ENCODE measurements at regions not wholly inside any gene's neighbourhood (a gene's known extent, or its start where the extent isn't known, plus 50 kb on each side); places are given as distances from the start of the nearest gene placed in this dataset.

- Mint-ChIP-seq H3K4me3 (no peak overlapping the region), H3K27ac (no peak overlapping the region), H3K36me3 (peaks cover 0 to 5% (median 0%) of the 10 kb centered on the region in 5 donors), H3K27me3 (no peaks in the 10 kb centered on the region), H3K9me3 (peaks cover 0 to 3% (median 0%) of the 10 kb centered on the region in 11 donors), H3K4me1 (peaks cover 0 to 24% (median 3%) of the 10 kb centered on the region in 7 donors)
- no peaks in the 10 kb centered on the region for H3K9me3 ChIP-seq (ENCODE audit: control insufficient read depth in 2 of 3, low read length in 3 of 3)
- DNase-seq: no peak
- no peaks in the 10 kb centered on the region for H3K4me1 ChIP-seq (ENCODE audit: control insufficient read depth in 2 of 2, insufficient read depth in 2 of 2, low read length in 2 of 2)
- H3K27ac ChIP-seq (ENCODE audit: low read depth, low read length): no peak overlapping the region
- ChIA-PET POLR2A (interaction anchor here (1.1 to 5.5 kb wide), 2 partner anchors 9 to 13 kb away, joined by 3 to 42 read pairs; no protein-coding TSS in a partner anchor), CTCF (interaction anchor here (0.7 to 0.9 kb wide), 3 partner anchors 9 to 116 kb away, joined by 3 read pairs; no protein-coding TSS in a partner anchor)
- intact Hi-C loops (cut with micrococcal nuclease): loop anchor here in 1 of 2 donors (10.0 kb wide), 1 partner anchor 675 kb away; the partner anchor contains the start of gene SPRED2
- H3K27me3 ChIP-seq (ENCODE audit: control insufficient read depth in 2 of 2, insufficient read depth in 2 of 2, low read length in 2 of 2): no peaks in the 10 kb centered on the region
- no peak overlapping the region for H3K4me3 ChIP-seq (ENCODE audit: low read length)
- ATAC-seq: no peak
- no peaks in the 10 kb centered on the region for H3K36me3 ChIP-seq (ENCODE audit: control insufficient read depth in 2 of 3, insufficient read depth in 3 of 3, low read length in 3 of 3)
These were observed 106.4 kb upstream of the SERTAD2 start for GRCh38 chr2:64760128-64760527.

- H3K27ac ChIP-seq (ENCODE audit: low read depth, low read length): no peak overlapping the region
- no peak for DNase-seq
- Mint-ChIP-seq H3K4me3 (no peak overlapping the region), H3K27ac (peak overlapping the region in 1 of 9 donors; percentile 0), H3K27me3 (no peaks in the 10 kb centered on the region), H3K4me1 (peaks cover 2 to 38% (median 13%) of the 10 kb centered on the region in 7 donors), H3K9me3 (peaks cover 0 to 1% (median 0%) of the 10 kb centered on the region in 11 donors), H3K36me3 (peaks cover 0 to 4% (median 0%) of the 10 kb centered on the region in 5 donors)
- H3K36me3 ChIP-seq (ENCODE audit: control insufficient read depth in 2 of 3, insufficient read depth in 3 of 3, low read length in 3 of 3): no peaks in the 10 kb centered on the region
- H3K27me3 ChIP-seq (ENCODE audit: control insufficient read depth in 2 of 2, insufficient read depth in 2 of 2, low read length in 2 of 2): no peaks in the 10 kb centered on the region
- POLR2A ChIA-PET: interaction anchor here (1.0 to 5.5 kb wide), 6 partner anchors 11 to 177 kb away, joined by 3 to 42 read pairs (median 4); partner anchors contain the start of gene SERTAD2
- H3K4me3 ChIP-seq (ENCODE audit: low read length): no peak overlapping the region
- H3K9me3 ChIP-seq (ENCODE audit: control insufficient read depth in 2 of 3, low read length in 3 of 3): no peaks in the 10 kb centered on the region
- CTCF ChIA-PET: interaction anchor here (0.8 to 2.2 kb wide), 5 partner anchors 58 to 114 kb away, joined by 3 to 8 read pairs (median 3); partner anchors contain the start of gene SERTAD2
- no peak for ATAC-seq
- intact Hi-C loops (cut with micrococcal nuclease): loop anchor here in 1 of 2 donors (10.0 kb wide), 1 partner anchor 672 kb away; the partner anchor contains the start of gene SPRED2
- H3K4me1 ChIP-seq (ENCODE audit: control insufficient read depth in 2 of 2, insufficient read depth in 2 of 2, low read length in 2 of 2): peaks cover 3 to 4% of the 10 kb centered on the region in 2 donors
These were observed 108.7 kb upstream of the SERTAD2 start for GRCh38 chr2:64762301-64762997.

- CTCF ChIA-PET: interaction anchor here (0.6 to 2.2 kb wide), 3 partner anchors 12 to 97 kb away, joined by 3 to 8 read pairs (median 4); no protein-coding TSS in a partner anchor
- ATAC-seq: no peak
These were observed 109.4 kb upstream of the SERTAD2 start for GRCh38 chr2:64763126-64763525.

GRCh38 chr2:64765160-64765805, 111.6 kb upstream of the SERTAD2 start:
- DNase-seq: no peak
- POLR2A ChIA-PET: interaction anchor here (0.9 to 5.4 kb wide), 3 partner anchors 14 to 112 kb away, joined by 4 to 27 read pairs (median 14); partner anchors contain the start of gene SERTAD2
- Histone ChIP-seq H3K4me3 (ENCODE audit: low read length) (no peak overlapping the region), H3K27me3 (ENCODE audit: control insufficient read depth in 2 of 2, insufficient read depth in 2 of 2, low read length in 2 of 2) (no peaks in the 10 kb centered on the region), H3K36me3 (ENCODE audit: control insufficient read depth in 2 of 3, insufficient read depth in 3 of 3, low read length in 3 of 3) (no peaks in the 10 kb centered on the region), H3K4me1 (ENCODE audit: control insufficient read depth in 2 of 2, insufficient read depth in 2 of 2, low read length in 2 of 2) (peaks cover 3 to 12% of the 10 kb centered on the region in 2 donors), H3K9me3 (ENCODE audit: control insufficient read depth in 2 of 3, low read length in 3 of 3) (no peaks in the 10 kb centered on the region), H3K27ac (ENCODE audit: low read depth, low read length) (peak overlapping the region; percentile 3)
- intact Hi-C loops (cut with micrococcal nuclease): loop anchor here (5.0 to 10.0 kb wide), 3 partner anchors 178 to 670 kb away; partner anchors contain the start of genes CEP68 (in 1 of the 2) and SPRED2 (in 1 of the 2)
- ATAC-seq: no peak
- peaks cover 0 to 3% (median 0%) of the 10 kb centered on the region in 5 donors for H3K36me3 Mint-ChIP-seq
- no peaks in the 10 kb centered on the region for H3K9me3 Mint-ChIP-seq
- peak overlapping the region in 1 of 10 donors; percentile 23 for H3K4me3 Mint-ChIP-seq
- peaks cover 0 to 5% (median 0%) of the 10 kb centered on the region in 5 donors for H3K27me3 Mint-ChIP-seq
- H3K27ac Mint-ChIP-seq: peak overlapping the region; percentile 31 to 95 (median 83)
- CTCF ChIA-PET: interaction anchor here (1.4 to 1.7 kb wide), 2 partner anchors 13 to 116 kb away, joined by 3 to 5 read pairs; no protein-coding TSS in a partner anchor
- H3K4me1 Mint-ChIP-seq: peaks cover 9 to 56% (median 23%) of the 10 kb centered on the region in 7 donors

More at GRCh38 chr2:64763126-64763525, 109.4 kb upstream of the SERTAD2 start:
- peaks cover 0 to 3% (median 0%) of the 10 kb centered on the region in 5 donors for H3K36me3 Mint-ChIP-seq
- Histone ChIP-seq H3K4me3 (ENCODE audit: low read length) (no peak overlapping the region), H3K9me3 (ENCODE audit: control insufficient read depth in 2 of 3, low read length in 3 of 3) (no peaks in the 10 kb centered on the region), H3K4me1 (ENCODE audit: control insufficient read depth in 2 of 2, insufficient read depth in 2 of 2, low read length in 2 of 2) (peaks cover 3 to 4% of the 10 kb centered on the region in 2 donors), H3K27me3 (ENCODE audit: control insufficient read depth in 2 of 2, insufficient read depth in 2 of 2, low read length in 2 of 2) (no peaks in the 10 kb centered on the region), H3K27ac (ENCODE audit: low read depth, low read length) (no peak overlapping the region), H3K36me3 (ENCODE audit: control insufficient read depth in 2 of 3, insufficient read depth in 3 of 3, low read length in 3 of 3) (no peaks in the 10 kb centered on the region)
- no peak overlapping the region for H3K4me3 Mint-ChIP-seq
- intact Hi-C loops (cut with micrococcal nuclease): loop anchor here in 1 of 2 donors (10.0 kb wide), 1 partner anchor 672 kb away; the partner anchor contains the start of gene SPRED2
- peaks cover 5 to 41% (median 15%) of the 10 kb centered on the region in 7 donors for H3K4me1 Mint-ChIP-seq
- no peak for DNase-seq
- peak overlapping the region in 4 of 9 donors; percentile 4 to 69 (median 17) for H3K27ac Mint-ChIP-seq
- POLR2A ChIA-PET: interaction anchor here (1.0 to 5.5 kb wide), 3 partner anchors 12 to 178 kb away, joined by 3 to 42 read pairs (median 27); partner anchors contain the start of gene SERTAD2
- H3K9me3 Mint-ChIP-seq: no peaks in the 10 kb centered on the region
- no peaks in the 10 kb centered on the region for H3K27me3 Mint-ChIP-seq

GRCh38 chr2:64766841-64767669, 113.3 kb upstream of the SERTAD2 start:
- ATAC-seq: peak; percentile 72
- H3K4me3 Mint-ChIP-seq: peak overlapping the region; percentile 90 to 99 (median 96)
- no peaks in the 10 kb centered on the region for H3K9me3 ChIP-seq (ENCODE audit: control insufficient read depth in 2 of 3, low read length in 3 of 3)

More at GRCh38 chr2:64766841-64767669, 113.3 kb upstream of the SERTAD2 start:
- H3K27ac ChIP-seq (ENCODE audit: low read depth, low read length): peak overlapping the region; percentile 73
- Mint-ChIP-seq H3K27me3 (peaks cover 0 to 15% (median 0%) of the 10 kb centered on the region in 5 donors), H3K9me3 (no peaks in the 10 kb centered on the region), H3K36me3 (peaks cover 0 to 5% (median 0%) of the 10 kb centered on the region in 5 donors), H3K4me1 (peaks cover 9 to 47% (median 23%) of the 10 kb centered on the region in 7 donors), H3K27ac (peak overlapping the region; percentile 92 to 97 (median 95))
- H3K4me3 ChIP-seq (ENCODE audit: low read length): peak overlapping the region; percentile 80
- intact Hi-C loops (cut with micrococcal nuclease): loop anchor here (1.0 to 10.0 kb wide), 14 partner anchors 16 to 1179 kb away; partner anchors contain the start of genes AFTPH (in 2 of the 2), SERTAD2 (in 2 of the 2), CEP68 (in 1 of the 2) and MDH1 (in 1 of the 2)
- peak in 7 of 9 donors; percentile 33 to 62 (median 50) for DNase-seq
- ChIA-PET CTCF (interaction anchor here (0.7 to 1.7 kb wide), 9 partner anchors 14 to 151 kb away, joined by 3 to 15 read pairs (median 4); no protein-coding TSS in a partner anchor), POLR2A (interaction anchor here (0.6 to 2.8 kb wide), 20 partner anchors 10 to 440 kb away, joined by 3 to 37 read pairs (median 4); partner anchors contain the start of gene SERTAD2)
- no peaks in the 10 kb centered on the region for H3K36me3 ChIP-seq (ENCODE audit: control insufficient read depth in 2 of 3, insufficient read depth in 3 of 3, low read length in 3 of 3)
- no peaks in the 10 kb centered on the region for H3K27me3 ChIP-seq (ENCODE audit: control insufficient read depth in 2 of 2, insufficient read depth in 2 of 2, low read length in 2 of 2)
- H3K4me1 ChIP-seq (ENCODE audit: control insufficient read depth in 2 of 2, insufficient read depth in 2 of 2, low read length in 2 of 2): peaks cover 3 to 12% of the 10 kb centered on the region in 2 donors

All from naive thymus-derived CD4-positive, alpha-beta T cell (primary cell).